ENCODE measurements at regions not wholly inside any gene's neighbourhood (a gene's known extent, or its start where the extent isn't known, plus 50 kb on each side); places are given as distances from the start of the nearest gene placed in this dataset.

DNA sequence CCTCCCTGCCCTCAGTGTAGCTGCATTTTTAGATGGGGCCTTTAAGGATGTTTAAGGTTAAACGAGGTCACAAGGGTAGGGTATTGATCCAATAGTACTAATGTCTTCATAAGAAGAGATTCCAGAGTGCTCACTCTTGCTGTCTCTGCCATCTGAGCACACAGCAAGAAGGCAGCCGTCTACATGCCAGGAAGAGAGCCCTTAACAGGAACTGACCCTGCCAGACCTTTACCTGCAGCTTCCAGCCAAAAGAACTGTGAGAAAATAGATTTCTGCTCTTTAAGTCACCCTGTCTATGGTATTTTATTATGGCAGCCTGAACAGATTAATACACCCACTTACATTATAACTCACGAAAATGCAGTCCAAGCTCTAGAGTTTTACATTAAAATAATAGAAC lies 685.3 kb upstream of the MARCKS start:
- Histone ChIP-seq H3K79me2 (ENCODE audit: control insufficient read depth, insufficient read depth, low read length) (no peaks in the 10 kb centered on the region), H3K27me3 (ENCODE audit: control insufficient read depth in 2 of 2, insufficient read depth in 2 of 2, low read length in 2 of 2) (no peaks in the 10 kb centered on the region), H3K4me1 (ENCODE audit: control insufficient read depth, extremely low read depth, insufficient read depth, low read length) (peaks cover 6% of the 10 kb centered on the region), H2AFZ (ENCODE audit: low read depth, low read length) (no peak overlapping the region), H3K9me1 (replicated peaks; ENCODE audit: control insufficient read depth, extremely low read depth, insufficient read depth, low read length) (no peaks in the 10 kb centered on the region), H4K20me1 (replicated peaks; ENCODE audit: control insufficient read depth, extremely low read depth, insufficient read depth, low read length) (no peaks in the 10 kb centered on the region), H3K4me2 (ENCODE audit: insufficient read depth, low read length) (no peak overlapping the region), H3K9ac (replicated peaks; ENCODE audit: extremely low read depth, insufficient read depth, low read length) (no peak overlapping the region), H3K36me3 (ENCODE audit: control insufficient read depth in 2 of 2, extremely low read depth in 1 of 2, insufficient read depth in 2 of 2, low read length in 2 of 2) (no peaks in the 10 kb centered on the region), H3K4me3 (replicated peaks in 1 of 3; ENCODE audit: insufficient read depth in 1 of 3, low read depth in 1 of 3, low read length in 3 of 3) (no peak overlapping the region), H3K9me3 (replicated peaks; ENCODE audit: control insufficient read depth, insufficient read depth, low read length) (no peaks in the 10 kb centered on the region), H3K27ac (ENCODE audit: insufficient read depth, low read depth, low read length) (no peak overlapping the region)
- DNase-seq (ENCODE audit: low read depth, low spot score) (no peak), FAIRE-seq (no peak)
- intact Hi-C loops (cut with micrococcal nuclease): no loop called here
- ChIA-PET POLR2A (no interaction called here), CTCF (interaction anchor here (0.7 to 1.4 kb wide), 2 partner anchors 10 to 687 kb away, joined by 3 read pairs; no protein-coding TSS in a partner anchor)
- no peak for TF ChIP-seq JUN (IDR thresholded peaks at IDR 0.05; ENCODE audit: borderline replicate concordance, insufficient read depth, insufficient read length, low read depth)
- TF ChIP-seq, protein P1, sequence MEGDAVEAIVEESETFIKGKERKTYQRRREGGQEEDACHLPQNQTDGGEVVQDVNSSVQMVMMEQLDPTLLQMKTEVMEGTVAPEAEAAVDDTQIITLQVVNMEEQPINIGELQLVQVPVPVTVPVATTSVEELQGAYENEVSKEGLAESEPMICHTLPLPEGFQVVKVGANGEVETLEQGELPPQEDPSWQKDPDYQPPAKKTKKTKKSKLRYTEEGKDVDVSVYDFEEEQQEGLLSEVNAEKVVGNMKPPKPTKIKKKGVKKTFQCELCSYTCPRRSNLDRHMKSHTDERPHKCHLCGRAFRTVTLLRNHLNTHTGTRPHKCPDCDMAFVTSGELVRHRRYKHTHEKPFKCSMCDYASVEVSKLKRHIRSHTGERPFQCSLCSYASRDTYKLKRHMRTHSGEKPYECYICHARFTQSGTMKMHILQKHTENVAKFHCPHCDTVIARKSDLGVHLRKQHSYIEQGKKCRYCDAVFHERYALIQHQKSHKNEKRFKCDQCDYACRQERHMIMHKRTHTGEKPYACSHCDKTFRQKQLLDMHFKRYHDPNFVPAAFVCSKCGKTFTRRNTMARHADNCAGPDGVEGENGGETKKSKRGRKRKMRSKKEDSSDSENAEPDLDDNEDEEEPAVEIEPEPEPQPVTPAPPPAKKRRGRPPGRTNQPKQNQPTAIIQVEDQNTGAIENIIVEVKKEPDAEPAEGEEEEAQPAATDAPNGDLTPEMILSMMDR (IDR thresholded peaks at IDR 0.05; ENCODE audit: extremely low read depth in 1 of 2, insufficient read depth in 1 of 2, low read depth in 1 of 2, low read length in 2 of 2): no peak
- no peak for TF ChIP-seq GATA2 (IDR thresholded peaks at IDR 0.05; ENCODE audit: insufficient read depth, insufficient read length, low read depth, low read length)
- no peak for TF ChIP-seq MYC (IDR thresholded peaks at IDR 0.05; ENCODE audit: low read depth, low read length)
- TF ChIP-seq, protein P2, sequence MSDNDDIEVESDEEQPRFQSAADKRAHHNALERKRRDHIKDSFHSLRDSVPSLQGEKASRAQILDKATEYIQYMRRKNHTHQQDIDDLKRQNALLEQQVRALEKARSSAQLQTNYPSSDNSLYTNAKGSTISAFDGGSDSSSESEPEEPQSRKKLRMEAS (IDR thresholded peaks at IDR 0.05; ENCODE audit: insufficient read depth, insufficient read length): no peak
- TF ChIP-seq EZH2 (IDR thresholded peaks at IDR 0.05; ENCODE audit: borderline replicate concordance, low read depth, low read length, severe bottlenecking): no peak
- TF ChIP-seq FOS (IDR thresholded peaks at IDR 0.05; ENCODE audit: borderline replicate concordance, insufficient read depth, low read length): no peak
- no peak for TF ChIP-seq POLR2A (IDR thresholded peaks at IDR 0.05; ENCODE audit: low read depth, low read length)
- no peak for TF ChIP-seq POLR2AphosphoS5 (IDR thresholded peaks at IDR 0.05; ENCODE audit: insufficient read depth, low read depth, low read length)
- no TSS peak for BruUV-seq (replicated peaks)
- dilution Hi-C loops (cut with MboI; ENCODE audit: extremely low pct_ligation_motif_present, low sequenced_read_pairs): no loop called here

Data from endothelial cell of umbilical vein (primary cell).